CD4-positive, alpha-beta T cell treated with Interleukin-17A for 1 hour (primary cell): ENCODE measurements at regions not wholly inside any gene's neighbourhood (a gene's known extent, or its start where the extent isn't known, plus 50 kb on each side); places are given as distances from the start of the nearest gene placed in this dataset.
"Not testable (repeated sequence)": the region's sequence is repeated elsewhere in the genome, so short reads cannot be mapped to it uniquely, and the experiment has no call there.

Experiments used
- DNase-seq: peaks from one replicate; pipeline ENCODE4 v3.0.0-alpha.2; 2020

DNA sequence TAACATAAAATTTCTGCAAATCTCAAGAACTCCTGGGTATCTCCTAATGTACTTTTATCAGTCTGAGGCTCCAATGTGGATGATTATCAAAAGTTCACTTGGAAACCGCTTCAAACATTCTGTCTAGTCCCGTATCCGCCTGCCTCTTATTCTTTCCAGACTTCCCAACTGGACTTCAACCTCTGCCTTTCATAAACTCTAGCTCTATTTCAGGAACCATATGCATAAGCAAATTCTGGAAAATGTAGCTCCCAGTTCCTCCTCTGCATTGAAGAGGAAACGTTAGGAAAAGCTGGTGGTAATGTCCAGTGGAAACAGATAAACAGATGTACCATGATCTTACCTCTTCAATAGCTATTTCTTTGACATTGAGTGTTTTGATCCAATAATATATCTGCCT is 285.0 kb downstream of the KCNJ2 start:
- DNase-seq, result no peak

DNA sequence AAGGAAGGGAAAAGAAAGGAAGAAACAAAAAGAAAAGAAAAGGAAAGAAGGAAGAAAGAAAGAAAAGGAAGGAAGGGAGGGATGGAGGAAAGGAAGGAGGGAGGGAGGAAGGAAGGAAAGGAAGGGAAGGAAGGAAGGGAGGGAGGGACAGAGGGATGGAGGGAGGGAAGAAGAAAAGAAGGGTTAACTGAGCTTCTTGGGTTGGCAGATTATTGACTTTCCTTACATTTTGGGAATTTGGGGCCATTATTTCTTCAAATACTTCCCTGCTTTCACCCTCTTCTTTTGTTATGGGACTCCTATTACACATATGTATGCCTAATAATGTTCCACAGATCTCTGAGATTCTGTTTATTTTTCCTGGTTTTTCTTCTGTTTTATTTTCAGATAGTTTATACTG is 285.6 kb downstream of the KCNJ2 start:
- DNase-seq, result no peak

DNA sequence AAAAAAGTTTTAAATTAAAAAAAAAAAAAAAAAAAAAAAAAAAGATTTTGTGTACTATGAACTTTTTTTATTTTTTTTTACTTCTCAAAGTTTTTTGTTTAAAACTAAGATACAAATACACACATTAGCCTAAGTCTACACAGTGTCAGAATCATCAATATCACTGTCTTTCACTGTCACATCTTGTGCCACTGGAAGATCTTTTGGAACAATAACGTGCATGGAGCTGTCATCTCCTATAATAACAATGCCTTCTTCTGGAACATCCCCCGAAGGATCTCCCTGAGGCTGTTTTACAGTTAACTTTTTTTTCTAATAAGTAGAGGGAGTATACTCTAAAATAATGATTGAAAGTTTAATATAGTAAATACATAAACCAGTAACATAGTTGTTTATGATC is 295.7 kb downstream of the KCNJ2 start:
- DNase-seq, result no peak

DNA sequence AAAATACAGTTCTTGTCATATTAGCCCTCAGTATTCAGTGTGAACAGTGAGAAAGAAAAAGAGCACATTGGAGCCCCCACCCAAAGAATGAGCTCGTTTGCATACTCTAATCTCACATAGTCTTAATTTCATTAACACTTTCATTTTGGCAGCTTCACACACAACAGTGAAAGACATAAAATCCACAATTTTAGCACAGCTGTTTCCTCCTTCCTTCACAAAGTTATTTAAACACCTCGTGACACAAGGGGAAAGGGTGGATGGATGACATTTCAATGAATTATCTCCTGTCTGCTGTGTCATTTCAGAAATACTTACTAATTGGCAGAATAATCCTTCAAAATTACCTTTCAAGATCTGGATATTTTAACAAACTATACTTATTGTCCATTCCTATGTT is 299.3 kb downstream of the KCNJ2 start:
- no peak for DNase-seq

DNA sequence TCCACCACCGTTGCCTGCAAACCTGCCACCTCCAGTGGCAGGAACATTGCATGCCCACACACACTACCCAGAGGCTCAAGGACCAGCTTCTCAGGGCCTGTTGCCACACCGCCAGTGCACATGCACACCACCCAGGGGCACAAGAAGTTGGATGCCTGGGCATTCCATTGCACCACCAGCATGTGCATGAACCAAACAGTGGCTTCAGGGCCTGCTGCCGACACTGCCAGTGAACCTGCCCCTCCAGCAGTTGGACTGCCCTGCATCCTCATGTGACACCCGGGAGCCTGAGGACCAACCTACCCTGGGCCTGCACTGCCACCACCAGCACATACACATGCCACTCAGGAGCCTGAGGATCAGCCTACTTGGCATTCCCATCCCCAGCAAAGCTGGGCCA is 303.7 kb downstream of the KCNJ2 start:
- DNase-seq, result no peak

DNA sequence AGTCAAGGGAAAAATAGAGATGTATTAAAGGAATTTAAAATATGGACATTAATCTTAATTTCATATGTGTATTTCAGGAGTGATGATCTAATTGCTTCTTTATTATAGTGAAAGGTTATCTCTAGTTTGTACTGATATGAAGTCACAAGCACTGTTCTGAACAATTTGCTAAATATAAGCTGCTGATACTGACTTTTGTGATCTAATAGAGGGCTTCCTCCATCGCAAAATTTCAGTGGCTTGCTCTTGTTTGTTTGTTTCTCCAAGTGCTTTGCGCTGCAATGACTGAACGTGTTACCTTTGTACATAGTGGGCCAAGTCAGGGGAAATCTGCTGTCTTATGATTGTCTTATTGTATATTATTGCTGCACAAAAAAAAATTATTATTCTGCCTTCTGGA is 307.0 kb downstream of the KCNJ2 start:
- DNase-seq, result no peak

DNA sequence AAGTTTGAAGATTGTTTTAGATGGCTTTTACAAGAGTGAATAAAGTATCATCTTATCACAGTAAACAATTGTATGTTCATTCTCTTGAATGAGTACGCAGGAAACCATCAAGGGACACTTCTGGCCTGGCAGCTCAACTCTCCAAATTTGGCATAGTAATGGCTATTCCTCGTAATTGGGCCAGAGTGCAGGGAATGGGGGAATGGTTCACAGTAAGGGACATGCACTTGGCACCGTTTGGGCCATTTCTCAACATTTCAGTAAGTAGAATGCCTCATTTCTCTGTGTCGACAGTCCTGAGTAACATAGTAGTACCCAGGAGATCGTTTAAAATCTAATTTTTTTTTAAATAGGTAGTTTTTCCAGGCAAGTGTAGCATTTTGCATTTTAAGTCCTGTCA is 309.6 kb downstream of the KCNJ2 start:
- no peak for DNase-seq

DNA sequence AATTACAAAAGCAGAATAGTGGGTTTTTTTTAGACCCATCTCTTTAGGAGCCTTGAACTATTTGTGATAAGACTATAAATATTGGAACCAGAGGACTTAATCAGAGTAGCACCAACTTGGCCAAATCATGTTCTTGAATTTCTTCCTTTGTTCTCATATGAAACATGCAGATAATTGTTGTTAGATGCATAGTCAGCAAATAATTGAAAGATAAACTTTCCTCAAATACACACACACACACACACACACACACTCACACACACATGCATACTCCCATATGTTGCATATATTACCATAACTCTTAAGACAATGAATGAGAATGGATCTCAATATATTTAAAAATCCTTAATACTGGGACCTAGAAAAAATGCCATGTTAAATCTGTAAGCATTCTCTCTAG is 310.4 kb downstream of the KCNJ2 start:
- no peak for DNase-seq

DNA sequence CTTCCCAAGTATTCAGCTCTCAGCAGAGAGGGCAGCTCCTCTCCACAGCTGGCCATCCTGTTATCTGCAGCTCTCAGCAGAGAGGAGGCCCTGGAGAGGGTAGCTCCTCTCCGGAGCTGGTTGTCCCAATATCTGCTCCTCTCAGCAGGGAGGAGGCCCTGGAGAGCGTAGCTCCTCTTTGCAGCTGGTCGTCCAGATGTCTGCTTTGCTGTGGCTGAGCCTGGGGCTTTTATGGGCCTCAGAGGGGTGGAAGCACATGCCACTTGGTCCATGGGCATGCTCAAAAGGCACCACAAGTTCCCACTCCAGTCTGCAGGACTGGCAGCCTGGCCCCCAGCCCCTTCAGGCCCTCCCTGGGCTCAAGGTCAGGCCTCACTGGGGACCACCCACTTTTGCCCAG is 314.3 kb downstream of the KCNJ2 start:
- DNase-seq, result no peak

DNA sequence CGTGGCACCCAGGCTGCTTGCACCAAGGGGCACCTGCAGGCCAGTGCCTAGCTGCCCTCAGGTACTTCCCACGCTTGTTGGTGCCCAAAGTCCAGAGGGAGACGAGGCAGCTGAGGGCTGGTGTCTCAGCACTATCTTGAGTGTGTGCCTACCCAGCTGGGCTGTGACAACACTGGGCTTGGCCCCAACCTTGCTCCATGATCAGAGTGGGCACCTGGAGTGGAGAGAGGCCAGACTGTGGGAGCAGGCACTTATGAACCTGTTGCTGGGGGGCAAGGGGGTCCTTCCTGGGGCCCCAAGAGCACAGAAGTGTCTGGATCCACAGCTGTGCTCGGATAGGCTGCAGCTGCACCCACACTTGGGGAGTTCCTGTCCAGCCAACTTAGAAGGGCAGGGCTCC is 314.7 kb downstream of the KCNJ2 start:
- no peak for DNase-seq

DNA sequence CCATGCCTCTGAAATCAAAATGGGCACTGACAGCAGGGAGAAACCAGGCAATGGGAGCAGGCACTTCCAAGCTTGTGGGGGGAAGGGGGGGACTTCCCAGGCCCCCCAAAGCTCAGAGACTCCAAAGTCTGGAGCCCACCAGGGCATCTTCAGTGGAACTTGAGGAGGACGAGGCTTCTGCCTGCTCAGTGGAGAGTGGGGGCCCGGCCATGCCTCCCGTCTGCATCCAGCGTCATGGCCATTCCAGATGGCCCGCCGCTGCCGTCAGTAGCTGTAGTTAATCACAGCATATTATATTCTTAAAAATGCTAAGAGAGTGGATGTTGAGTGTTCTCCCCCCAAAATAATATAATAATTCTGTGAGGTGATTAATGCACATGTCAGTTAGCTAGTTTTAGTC is 315.2 kb downstream of the KCNJ2 start:
- DNase-seq, result no peak

DNA sequence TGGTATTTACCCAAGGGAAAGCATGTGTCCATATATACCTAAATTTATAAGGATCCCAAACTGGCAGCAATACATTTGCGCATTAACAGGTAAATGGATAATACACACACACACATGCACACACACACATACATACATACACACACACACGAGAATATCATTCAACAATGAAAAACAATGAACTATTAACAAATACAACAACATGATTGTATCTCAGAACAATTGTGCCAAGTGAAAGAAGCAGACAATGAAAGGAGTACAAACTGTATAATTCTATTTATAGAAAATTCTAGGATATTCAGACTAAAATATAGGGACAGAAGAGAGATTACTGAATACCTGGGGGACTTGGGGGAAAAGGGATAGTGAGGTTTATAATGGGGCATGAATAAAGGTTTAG is 323.0 kb downstream of the KCNJ2 start:
- no peak for DNase-seq

DNA sequence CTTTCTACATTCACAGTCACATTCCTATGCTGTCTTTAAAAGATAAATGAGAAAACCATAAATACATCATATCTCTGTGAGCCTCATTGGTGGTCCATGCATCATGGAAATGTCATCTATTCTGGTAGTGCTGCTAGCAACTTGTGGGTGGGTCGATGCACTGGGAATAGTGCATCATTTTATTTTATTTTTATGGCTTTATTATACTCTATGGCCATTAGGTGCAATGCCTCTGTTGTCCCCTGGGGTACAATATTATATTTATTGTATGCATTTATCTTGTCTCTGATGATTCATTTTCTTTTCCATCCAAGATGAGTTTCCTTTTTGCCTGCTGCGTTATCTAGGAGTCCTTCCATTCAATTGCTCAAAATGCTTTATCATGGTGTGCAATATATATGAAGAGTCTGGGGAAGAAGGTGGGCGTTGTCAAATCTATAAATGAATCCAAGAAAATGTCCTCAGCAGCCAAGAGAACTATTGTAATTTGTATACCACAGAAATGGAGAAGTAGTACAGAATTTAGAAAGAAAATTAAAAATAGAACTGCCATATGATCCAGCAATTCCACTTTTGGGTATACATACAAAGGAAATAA is 324.0 kb downstream of the KCNJ2 start:
- no peak for DNase-seq

DNA sequence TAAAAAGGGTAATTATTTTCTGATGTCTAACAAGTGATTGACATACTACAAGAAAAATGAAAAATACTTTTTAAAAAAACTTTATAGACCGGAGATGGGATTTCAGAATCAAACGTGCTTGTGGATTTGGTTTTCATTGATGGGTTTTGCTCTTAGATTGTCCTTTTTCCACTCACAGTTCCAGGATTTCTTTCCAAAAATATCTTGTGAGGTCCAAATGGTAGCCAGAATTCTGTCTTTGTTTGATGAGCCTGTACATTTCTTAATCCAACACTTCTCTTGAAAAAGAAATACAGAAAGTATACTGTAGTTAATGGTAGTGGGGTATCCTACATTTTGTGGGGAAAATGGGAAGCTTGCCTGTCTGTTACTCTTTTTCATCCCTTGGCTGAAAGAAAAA is 329.3 kb downstream of the KCNJ2 start:
- DNase-seq, result no peak

DNA sequence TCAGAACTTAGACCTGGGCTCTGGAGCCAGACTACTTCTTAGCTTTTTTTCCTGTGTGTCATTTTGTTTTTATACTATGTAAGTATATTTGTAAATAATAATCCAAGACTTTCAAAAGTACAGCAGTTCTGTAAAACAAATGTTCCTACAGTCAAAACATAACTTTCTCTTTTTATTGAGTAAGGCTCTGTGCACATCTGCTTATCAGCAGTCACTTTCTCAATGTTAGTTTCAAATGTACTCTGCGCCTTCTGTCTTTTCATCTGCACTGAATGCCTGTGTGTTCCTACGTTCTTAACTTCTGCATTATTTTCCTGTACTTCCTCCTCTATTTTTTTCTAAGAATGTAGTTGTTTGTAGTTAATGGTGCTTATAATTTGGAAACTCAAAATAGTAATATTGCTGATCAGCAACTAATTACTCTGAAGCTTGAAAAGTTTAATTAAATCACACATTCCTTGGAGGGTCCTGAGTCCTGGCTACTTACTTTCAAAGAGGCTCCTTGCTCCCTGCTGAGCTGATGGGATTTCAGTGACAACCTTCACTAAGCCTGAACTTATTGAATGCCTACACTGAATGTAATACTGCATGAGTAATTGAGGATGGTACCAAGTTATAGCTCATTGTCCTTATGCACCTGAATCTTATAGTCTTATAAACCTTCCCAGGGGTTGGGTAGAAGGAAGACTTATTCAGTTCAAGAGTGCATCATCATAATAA is 329.9 kb downstream of the KCNJ2 start:
- DNase-seq, result no peak

DNA sequence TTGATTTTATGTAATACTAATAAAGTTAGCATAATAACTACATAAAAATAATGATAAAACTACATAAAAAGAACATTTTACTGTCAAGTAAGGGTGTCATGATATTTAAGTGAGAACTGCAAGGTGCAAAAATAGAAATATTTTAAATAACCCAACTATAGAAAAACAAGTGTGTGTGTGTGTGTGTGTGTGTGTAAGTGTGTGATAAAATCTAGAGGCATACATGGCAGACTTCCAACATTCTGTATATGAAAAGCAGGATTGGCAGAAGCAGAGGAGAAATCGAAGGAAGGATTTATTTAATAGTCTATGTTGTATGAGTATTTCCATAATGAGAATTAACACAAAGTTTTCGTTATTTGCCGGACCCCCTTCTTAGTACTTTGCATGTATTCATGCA is 334.1 kb downstream of the KCNJ2 start:
- DNase-seq, result no peak

DNA sequence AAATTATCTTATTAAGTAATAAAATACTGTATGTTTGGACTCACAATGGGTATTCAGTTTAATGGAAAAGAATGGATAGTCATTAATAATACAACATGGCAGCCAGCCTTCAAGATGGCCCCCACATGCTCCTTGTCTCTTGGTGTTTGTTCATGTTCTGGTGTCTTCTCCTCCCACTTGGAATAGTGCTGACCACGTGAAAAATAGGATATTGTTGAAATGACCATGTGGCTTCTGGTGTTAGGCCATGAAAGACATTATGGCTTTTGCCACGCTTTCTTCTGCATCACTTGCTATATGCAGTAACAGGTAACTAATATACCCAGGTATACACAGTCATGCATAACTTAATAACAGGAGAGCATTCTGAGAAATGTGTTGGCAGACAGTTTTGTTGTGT is 341.0 kb downstream of the KCNJ2 start:
- no peak for DNase-seq

DNA sequence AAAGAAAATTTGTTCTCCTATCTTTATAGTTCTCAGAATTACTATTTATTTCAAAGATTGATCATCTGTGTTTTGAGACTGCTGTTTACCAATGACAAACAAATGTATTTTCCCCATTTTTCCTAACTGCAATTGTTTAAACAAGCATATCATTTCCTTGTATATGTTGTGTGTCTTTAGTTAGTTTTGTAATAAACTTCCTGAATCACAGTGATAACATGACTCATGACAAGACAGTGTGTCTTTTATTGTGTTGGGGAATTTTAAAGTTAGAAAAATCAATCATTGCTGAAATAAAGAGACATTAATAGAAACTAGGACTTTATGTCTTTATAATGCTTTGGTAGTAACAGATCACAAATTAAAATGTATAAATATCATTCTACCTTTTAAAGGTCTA is 348.5 kb downstream of the KCNJ2 start:
- no peak for DNase-seq

DNA sequence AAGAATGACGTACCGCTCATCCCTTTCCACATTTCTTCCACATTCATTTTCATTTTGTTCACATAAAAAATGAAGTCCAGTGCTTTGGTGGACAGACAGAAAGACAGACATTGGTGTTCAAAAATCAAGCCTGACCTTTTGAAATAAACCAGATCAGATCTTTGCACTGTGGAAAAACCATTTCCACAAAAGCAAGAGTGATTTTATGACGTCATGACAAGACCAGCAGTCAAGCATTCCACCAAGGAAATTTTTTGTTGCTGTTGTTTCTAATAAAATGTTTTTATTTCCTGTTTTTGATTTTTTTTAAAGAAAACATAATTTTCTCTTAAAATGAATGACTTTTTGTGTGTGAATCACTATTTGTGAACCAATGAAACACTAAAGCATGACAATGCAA is 350.0 kb downstream of the KCNJ2 start:
- DNase-seq, result no peak

DNA sequence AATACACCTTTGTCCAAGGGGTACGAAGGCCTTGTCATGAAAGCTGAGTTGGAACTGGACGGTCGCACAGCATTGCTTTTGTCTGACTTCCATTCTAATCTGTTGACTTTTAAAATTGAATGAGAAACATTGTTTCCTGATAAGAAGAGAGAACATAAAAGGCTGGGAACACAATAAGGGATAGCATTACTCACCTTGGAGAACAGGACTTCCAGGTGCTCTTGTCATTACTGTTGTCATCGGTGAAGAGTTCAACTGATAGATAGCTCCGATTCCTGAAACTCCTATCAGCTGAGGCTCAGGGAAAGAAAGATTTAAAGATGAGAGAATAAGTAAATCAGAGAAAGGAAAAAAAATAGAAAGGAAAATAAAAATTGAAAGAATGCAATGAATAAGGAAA is 351.1 kb downstream of the KCNJ2 start:
- no peak for DNase-seq

DNA sequence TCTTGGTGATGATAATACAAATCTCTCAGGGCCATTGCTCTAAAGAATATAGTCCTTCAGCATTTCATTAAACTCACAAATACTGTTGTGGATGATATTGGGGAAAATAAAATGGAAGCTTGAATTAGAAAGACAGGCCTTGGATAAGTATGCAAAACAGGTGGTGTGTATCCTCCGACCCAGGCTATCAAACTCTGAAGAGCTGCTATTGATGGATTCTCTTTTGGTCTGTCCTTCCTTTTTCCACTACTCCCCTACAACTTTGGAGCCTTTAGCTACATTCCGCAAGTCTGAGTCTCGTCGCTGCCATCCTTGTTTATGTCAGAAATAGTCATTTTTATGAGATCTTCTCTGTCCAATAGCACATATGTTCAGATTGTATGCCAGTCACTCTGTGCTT is 351.6 kb downstream of the KCNJ2 start:
- no peak for DNase-seq

DNA sequence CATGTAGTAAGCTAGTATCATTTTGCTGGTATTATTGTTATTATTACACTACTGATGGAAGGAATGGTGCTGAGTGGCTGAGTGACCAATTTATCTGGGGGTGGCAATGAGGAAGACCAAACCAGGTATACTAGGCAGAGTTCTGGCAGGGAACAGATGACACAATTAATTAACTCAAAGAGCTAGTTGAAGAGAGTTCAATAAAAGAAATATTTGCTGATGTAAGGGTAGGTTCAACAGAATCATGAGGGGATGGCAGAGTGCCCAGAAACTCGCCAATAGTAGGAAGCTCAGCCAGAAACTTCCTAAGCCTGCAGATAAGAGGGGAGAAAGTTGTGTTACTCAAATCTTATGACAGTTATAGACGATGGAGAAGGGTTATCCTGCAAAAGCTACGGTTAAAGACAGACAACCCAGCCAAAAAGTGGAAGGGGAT is 352.5 kb downstream of the KCNJ2 start:
- DNase-seq, result no peak

DNA sequence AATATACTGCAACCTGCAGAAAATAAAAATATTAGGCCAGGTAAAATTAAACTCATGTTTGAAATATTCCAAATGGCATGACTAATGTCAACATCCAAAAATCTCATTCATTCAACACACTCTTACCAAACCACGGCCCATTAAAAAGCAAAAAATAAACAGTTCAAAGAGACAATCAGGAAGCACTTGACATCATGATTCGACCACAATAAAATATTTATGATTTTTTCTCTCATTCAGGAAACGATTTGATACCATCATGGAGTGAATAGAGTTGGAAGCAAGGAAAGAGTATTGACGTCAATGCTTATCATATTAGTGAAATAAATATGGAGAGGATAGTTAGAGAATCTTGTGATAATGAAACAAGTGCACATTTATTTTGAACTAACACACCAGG is 354.1 kb downstream of the KCNJ2 start:
- DNase-seq, result no peak

DNA sequence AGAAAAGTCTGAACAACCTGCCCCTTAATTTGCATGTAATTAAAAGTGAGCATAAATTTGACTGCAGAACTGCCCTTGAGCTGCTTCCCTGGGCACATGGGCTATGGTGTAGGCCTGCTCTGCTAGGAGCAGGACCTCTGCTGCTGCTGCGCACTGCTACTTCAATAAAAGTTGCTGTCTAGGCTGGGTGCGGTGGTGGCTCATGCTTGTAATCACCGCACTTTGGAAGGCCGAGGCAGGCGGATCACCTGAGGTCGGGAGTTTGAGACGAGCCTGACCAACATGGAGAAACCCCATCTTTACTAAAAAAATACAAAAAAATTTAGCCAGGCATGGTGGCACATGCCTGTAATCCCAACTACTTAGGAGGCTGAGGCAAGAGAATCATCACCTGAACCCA is 355.7 kb downstream of the KCNJ2 start:
- not testable (repeated sequence) for DNase-seq

DNA sequence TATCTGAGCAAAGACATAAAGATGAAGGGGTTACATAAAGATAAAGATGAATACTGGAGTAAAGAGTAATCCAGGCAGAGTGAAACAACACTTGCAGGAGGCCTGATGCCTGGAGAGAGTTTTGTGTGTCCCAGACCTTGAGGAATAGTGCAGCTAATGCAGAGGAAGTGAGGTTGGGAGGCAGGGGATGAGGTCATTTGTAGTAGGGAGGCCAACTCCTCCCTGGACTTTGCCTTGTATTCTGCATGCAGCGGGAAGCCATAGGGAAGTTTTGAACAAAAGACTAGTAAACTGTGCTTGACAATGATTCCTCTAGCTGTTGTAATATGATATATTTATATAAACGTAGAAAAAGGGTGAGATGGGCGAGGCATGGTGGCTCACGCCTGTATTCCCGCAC is 356.6 kb downstream of the KCNJ2 start:
- DNase-seq, result no peak
